SK-N-SH treated with all-trans-retinoic acid at 6 μM for 48 hours (cell line): ENCODE measurements at regions not wholly inside any gene's neighbourhood (a gene's known extent, or its start where the extent isn't known, plus 50 kb on each side); places are given as distances from the start of the nearest gene placed in this dataset.

Source experiments
- BACH2 ChIP-seq: fragments of 250-450 bp; sonication (Bioruptor Pico); IDR thresholded peaks from 2 replicates; pipeline ENCODE4 v1.9.0; 2021; ENCODE audit warnings: mild to moderate bottlenecking, borderline replicate concordance
- OSR1 ChIP-seq: fragments of 250-450 bp; sonication (Bioruptor Pico); IDR thresholded peaks from 2 replicates; pipeline ENCODE4 v1.8.0; 2022; ENCODE audit warnings: moderate library complexity, mild to moderate bottlenecking, inconsistent platforms
- RARB ChIP-seq: fragments of 250-450 bp; sonication (Bioruptor Pico); IDR thresholded peaks from 2 replicates; pipeline ENCODE4 v1.8.0; 2021; ENCODE audit warnings: mild to moderate bottlenecking, moderate library complexity
- SNAI2 ChIP-seq: fragments of 250-450 bp; sonication (Bioruptor Pico); IDR thresholded peaks from 2 replicates; pipeline ENCODE4 v1.5.0; 2020; ENCODE audit warnings: mild to moderate bottlenecking, moderate library complexity
- ZC3H10 ChIP-seq: fragments of 250-450 bp; sonication (Bioruptor Pico); IDR thresholded peaks from 2 replicates; pipeline ENCODE4 v1.5.1; 2021; ENCODE audit warnings: mild to moderate bottlenecking, moderate library complexity
- ZFP3 ChIP-seq: fragments of 250-450 bp; sonication (Bioruptor Pico); IDR thresholded peaks from 2 replicates; pipeline ENCODE4 v1.5.0; 2020; ENCODE audit warnings: mild to moderate bottlenecking, moderate library complexity
- ZNF565 ChIP-seq: fragments of 450-650 bp; formaldehyde crosslinking; conservative IDR thresholded peaks from 2 replicates; pipeline ENCODE4 v1.5.0; 2020; ENCODE audit warnings: low read depth, mild to moderate bottlenecking, moderate library complexity
- TF ChIP-seq, protein P1 (sequence below): fragments of 250-450 bp; sonication (Bioruptor Pico); IDR thresholded peaks from 2 replicates; pipeline ENCODE4 v1.5.1; 2020; ENCODE audit warnings: low read depth, mild to moderate bottlenecking, moderate library complexity
- TF ChIP-seq, protein P2 (sequence below): fragments of 250-450 bp; sonication (Bioruptor Pico); IDR thresholded peaks from 2 replicates; pipeline ENCODE4 v1.8.0; 2021; ENCODE audit warnings: low read depth, mild to moderate bottlenecking, moderate library complexity, borderline replicate concordance

DNA sequence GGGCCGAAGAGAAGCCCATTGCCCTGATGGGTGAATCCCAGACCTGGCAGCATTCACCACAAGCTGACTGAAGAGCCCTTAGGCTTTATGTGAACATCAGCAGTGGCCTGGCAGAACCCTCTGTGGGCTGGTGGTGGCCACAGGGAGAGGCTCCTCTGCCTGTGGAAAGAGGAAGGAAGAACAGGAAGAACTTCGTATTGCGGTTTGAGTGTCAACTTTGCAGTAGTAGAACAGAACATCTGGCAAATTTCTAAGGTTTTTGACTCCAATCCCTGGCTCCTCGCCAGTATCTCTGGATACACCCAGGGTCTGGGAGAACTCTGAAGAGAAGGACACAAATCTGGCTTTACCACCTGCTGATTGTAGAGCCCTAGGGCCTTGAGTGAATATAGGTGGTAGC, 356.4 kb upstream of the GRAMD2B start:
- TF ChIP-seq ZC3H10 (CRISPR knock-in tag) = no peak
- no peak for TF ChIP-seq BACH2
- TF ChIP-seq OSR1 (CRISPR knock-in tag) = no peak
- TF ChIP-seq, protein P1, sequence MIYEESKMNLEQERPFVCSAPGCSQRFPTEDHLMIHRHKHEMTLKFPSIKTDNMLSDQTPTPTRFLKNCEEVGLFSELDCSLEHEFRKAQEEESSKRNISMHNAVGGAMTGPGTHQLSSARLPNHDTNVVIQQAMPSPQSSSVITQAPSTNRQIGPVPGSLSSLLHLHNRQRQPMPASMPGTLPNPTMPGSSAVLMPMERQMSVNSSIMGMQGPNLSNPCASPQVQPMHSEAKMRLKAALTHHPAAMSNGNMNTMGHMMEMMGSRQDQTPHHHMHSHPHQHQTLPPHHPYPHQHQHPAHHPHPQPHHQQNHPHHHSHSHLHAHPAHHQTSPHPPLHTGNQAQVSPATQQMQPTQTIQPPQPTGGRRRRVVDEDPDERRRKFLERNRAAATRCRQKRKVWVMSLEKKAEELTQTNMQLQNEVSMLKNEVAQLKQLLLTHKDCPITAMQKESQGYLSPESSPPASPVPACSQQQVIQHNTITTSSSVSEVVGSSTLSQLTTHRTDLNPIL (CRISPR knock-in tag) = no peak
- TF ChIP-seq ZFP3 (CRISPR knock-in tag) = no peak
- TF ChIP-seq ZNF565 (CRISPR knock-in tag) = no peak
- no peak for TF ChIP-seq SNAI2 (CRISPR knock-in tag)
- TF ChIP-seq RARB (CRISPR knock-in tag) = no peak
- TF ChIP-seq, protein P2, sequence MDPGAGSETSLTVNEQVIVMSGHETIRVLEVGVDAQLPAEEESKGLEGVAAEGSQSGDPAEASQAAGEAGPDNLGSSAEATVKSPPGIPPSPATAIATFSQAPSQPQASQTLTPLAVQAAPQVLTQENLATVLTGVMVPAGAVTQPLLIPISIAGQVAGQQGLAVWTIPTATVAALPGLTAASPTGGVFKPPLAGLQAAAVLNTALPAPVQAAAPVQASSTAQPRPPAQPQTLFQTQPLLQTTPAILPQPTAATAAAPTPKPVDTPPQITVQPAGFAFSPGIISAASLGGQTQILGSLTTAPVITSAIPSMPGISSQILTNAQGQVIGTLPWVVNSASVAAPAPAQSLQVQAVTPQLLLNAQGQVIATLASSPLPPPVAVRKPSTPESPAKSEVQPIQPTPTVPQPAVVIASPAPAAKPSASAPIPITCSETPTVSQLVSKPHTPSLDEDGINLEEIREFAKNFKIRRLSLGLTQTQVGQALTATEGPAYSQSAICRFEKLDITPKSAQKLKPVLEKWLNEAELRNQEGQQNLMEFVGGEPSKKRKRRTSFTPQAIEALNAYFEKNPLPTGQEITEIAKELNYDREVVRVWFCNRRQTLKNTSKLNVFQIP (CRISPR knock-in tag) = no peak
